Kidney (tissue), 13 donors: ENCODE measurements at regions not wholly inside any gene's neighbourhood (a gene's known extent, or its start where the extent isn't known, plus 50 kb on each side); places are given as distances from the start of the nearest gene placed in this dataset.
"Not testable (repeated sequence)": the region's sequence is repeated elsewhere in the genome, so short reads cannot be mapped to it uniquely, and the experiment has no call there.

Source experiments
- DNase-seq, 5 donors: peaks; one replicate each; pipeline ENCODE4 v3.0.0-alpha.2; 2013 to 2020
- FAIRE-seq: peaks from 2 replicates; lab custom pipeline; 2012; peaks lifted over from hg19 to GRCh38; lab: Jason Lieb, UNC
- H3K27ac ChIP-seq, 2 donors: one replicate each; pipeline ENCODE4 v1.7.0; 2013; ENCODE audit warnings: low read depth in 2 of 2, low read length in 2 of 2, inconsistent platforms in 1 of 2
- H3K27me3 ChIP-seq: one replicate; pipeline ENCODE4 v1.7.1; 2013; ENCODE audit warnings: low read length, inconsistent platforms; ENCODE audit not compliant: control insufficient read depth, insufficient read depth
- H3K36me3 ChIP-seq, 3 donors: one replicate each; pipeline versions ENCODE4 v1.7.0 to v1.7.1; 2013; ENCODE audit warnings: low read length in 3 of 3, control low read depth in 1 of 3, inconsistent platforms in 1 of 3; ENCODE audit not compliant: insufficient read depth in 3 of 3, control insufficient read depth in 2 of 3
- H3K4me1 ChIP-seq, 3 donors: one replicate each; pipeline versions ENCODE4 v1.7.0 to v1.7.1; 2013; ENCODE audit warnings: low read length in 3 of 3, inconsistent platforms in 1 of 3, low read depth in 1 of 3; ENCODE audit not compliant: control insufficient read depth in 2 of 3, insufficient read depth in 2 of 3
- H3K4me3 ChIP-seq, 3 donors: one replicate each; pipeline versions ENCODE4 v1.7.0 to v1.8.1; 2013; ENCODE audit warnings: low read length in 3 of 3, control low read depth in 1 of 3, inconsistent platforms in 1 of 3
- H3K9ac ChIP-seq, 3 donors: one replicate each; pipeline versions ENCODE4 v1.7.0 to v1.7.1; 2013; ENCODE audit warnings: low read length in 3 of 3, control low read depth in 1 of 3, inconsistent platforms in 1 of 3
- H3K9me3 ChIP-seq, 3 donors: one replicate each; pipeline versions ENCODE4 v1.7.0 to v1.7.1; 2013; ENCODE audit warnings: low read length in 3 of 3, control low read depth in 1 of 3, inconsistent platforms in 1 of 3; ENCODE audit not compliant: control insufficient read depth in 2 of 3, insufficient read depth in 1 of 3
- intact Hi-C: fragments of 100-400 bp; cut with DNase I; formaldehyde crosslinking; loops from one replicate; pipeline ENCODE4 v1.11.1; 2022
- TF ChIP-seq, protein P1 (sequence below): IDR thresholded peaks from 3 replicates; pipeline ENCODE4 v1.5.1; 2012; ENCODE audit warnings: mild to moderate bottlenecking, moderate library complexity, borderline replicate concordance; ENCODE audit not compliant: insufficient read depth; ENCODE audit errors: extremely low read depth
- donor health status: control.
- donor health status: control.
- donor health status: control.
- donor health status: control.
- donor health status: control.
- donor health status: DM: yes; HTN: yes; CAD: no.
- donor health status: Normal renal cell carcinoma (clear cell type).

DNA sequence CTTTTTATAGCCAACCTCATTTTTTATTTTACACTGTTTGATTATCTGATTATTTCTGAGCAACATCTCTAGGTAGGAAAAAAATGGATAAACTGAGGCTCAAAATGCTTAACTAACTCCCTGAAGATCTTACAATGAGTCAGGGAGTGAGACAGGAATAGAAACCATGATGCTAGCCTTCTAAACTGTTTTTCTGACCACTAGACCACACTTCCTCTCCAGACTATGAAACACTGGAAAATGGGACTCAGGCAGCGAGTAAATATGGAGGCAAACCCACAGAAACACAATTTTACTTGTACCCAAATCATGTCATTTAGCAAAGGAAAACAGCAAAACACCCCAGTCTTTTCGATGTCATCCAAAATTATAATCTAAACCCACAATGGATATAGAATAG is 129.9 kb upstream of the ANKH start:
- H3K9ac ChIP-seq, result no peak overlapping the region
- DNase-seq (no peak), FAIRE-seq (no peak)
- no peaks in the 10 kb centered on the region for H3K4me1 ChIP-seq
- intact Hi-C loops, result no loop called here
- peaks cover 0 to 5% (median 0%) of the 10 kb centered on the region in 3 donors for H3K9me3 ChIP-seq
- TF ChIP-seq, protein P1, sequence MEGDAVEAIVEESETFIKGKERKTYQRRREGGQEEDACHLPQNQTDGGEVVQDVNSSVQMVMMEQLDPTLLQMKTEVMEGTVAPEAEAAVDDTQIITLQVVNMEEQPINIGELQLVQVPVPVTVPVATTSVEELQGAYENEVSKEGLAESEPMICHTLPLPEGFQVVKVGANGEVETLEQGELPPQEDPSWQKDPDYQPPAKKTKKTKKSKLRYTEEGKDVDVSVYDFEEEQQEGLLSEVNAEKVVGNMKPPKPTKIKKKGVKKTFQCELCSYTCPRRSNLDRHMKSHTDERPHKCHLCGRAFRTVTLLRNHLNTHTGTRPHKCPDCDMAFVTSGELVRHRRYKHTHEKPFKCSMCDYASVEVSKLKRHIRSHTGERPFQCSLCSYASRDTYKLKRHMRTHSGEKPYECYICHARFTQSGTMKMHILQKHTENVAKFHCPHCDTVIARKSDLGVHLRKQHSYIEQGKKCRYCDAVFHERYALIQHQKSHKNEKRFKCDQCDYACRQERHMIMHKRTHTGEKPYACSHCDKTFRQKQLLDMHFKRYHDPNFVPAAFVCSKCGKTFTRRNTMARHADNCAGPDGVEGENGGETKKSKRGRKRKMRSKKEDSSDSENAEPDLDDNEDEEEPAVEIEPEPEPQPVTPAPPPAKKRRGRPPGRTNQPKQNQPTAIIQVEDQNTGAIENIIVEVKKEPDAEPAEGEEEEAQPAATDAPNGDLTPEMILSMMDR, result no peak
- H3K4me3 ChIP-seq, result no peak overlapping the region
- no peaks in the 10 kb centered on the region for H3K27me3 ChIP-seq
- no peak overlapping the region for H3K27ac ChIP-seq
- no peaks in the 10 kb centered on the region for H3K36me3 ChIP-seq

DNA sequence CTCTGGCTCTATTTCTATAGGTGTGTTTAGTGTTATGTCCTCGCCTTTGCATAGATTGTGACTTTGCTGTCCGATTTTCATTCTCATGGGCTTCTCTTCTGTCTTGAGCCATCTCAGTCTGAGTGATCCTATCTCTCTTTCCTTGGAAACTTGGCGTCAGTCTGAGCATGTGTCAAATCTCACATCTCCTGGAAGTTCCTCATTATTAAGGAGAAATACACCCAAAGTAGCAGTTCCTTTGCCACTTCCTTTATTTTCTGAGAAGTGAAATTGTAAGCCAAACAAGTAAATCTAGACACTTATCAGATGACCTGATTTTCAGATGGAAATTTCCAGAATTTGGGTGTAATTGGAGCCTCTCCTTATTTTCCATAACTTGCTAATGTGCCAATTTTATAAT is 126.9 kb upstream of the ANKH start:
- H3K4me1 ChIP-seq, result no peaks in the 10 kb centered on the region
- intact Hi-C loops, result no loop called here
- no peak overlapping the region for H3K27ac ChIP-seq
- no peak overlapping the region for H3K9ac ChIP-seq
- TF ChIP-seq, protein P1, result no peak
- FAIRE-seq, result no peak
- H3K4me3 ChIP-seq, result no peak overlapping the region
- H3K9me3 ChIP-seq, result peaks cover 0 to 5% (median 0%) of the 10 kb centered on the region in 3 donors
- no peaks in the 10 kb centered on the region for H3K36me3 ChIP-seq
- DNase-seq, result no peak
- H3K27me3 ChIP-seq, result no peaks in the 10 kb centered on the region

DNA sequence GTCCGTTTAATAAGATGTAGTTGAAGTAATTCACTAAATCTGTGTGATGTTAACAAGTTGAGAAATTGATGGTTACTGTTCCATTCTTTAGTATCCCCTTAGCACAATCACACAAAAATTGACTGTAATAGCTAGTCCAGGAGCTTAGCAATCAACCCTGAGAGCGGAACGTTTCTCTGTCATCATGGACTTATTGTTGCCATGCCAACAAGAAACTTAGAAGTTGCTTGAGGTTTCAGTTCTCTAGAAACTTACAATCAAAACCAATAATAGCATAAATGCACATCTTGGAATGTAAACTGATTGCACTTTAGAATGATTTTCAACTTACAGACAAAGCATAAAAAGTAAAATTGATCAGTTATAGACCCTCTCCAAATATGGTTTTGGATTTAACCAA is 125.4 kb upstream of the ANKH start:
- Histone ChIP-seq H3K27me3 (no peaks in the 10 kb centered on the region), H3K9ac (no peak overlapping the region), H3K4me1 (no peaks in the 10 kb centered on the region), H3K27ac (no peak overlapping the region), H3K4me3 (no peak overlapping the region), H3K9me3 (peaks cover 0 to 5% (median 0%) of the 10 kb centered on the region in 3 donors), H3K36me3 (no peaks in the 10 kb centered on the region)
- intact Hi-C loops, result no loop called here
- no peak for DNase-seq
- TF ChIP-seq, protein P1, result no peak
- FAIRE-seq, result no peak

DNA sequence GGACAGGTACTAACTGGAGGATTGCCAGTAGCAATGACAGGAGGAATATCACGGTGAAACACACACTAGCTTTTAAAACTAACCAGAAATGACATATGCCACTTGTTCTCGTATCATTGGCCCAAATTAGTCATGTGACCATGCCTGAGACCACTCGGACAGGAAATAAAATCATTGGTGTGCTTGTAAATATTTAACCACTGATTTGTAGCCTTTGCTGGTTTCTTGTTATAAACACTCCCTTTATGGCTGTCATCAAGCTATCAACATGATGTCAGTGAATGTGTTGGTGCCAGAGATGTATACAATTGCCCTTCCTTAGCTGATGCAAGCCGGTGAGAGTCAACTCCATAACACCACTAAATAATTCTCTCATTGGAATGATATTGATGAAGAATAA is 123.7 kb upstream of the ANKH start:
- no peak for DNase-seq
- no peak overlapping the region for H3K27ac ChIP-seq

DNA sequence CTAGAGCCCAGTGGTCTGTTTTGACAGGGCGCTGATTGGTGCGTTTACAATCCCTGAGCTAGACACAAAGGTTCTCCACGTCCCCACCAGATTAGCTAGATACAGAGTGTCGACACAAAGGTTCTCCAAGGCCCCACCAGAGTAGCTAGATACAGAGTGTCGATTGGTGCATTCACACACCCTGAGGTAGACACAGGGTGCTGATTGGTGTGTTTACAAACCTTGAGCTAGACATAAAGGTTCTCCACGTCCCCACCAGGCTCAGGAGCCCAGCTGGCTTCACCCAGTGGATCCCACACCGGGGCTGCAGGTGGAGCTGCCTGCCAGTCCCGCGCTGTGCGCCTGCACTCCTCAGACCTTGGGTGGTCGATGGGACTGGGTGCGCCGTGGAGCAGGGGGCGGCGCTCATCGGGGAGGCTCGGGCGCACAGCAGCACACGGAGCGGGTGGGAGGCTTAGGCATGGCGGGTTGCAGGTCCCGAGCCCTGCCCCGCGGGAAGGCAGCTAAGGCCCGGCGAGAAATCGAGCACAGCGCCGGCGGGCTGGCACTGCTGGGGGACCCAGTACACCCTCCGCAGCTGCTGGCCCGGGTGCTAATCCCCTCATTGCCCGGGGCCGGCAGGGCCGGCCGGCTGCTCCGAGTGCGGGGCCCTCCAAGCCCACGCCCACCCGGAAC is 122.0 kb upstream of the ANKH start:
- H3K4me3 ChIP-seq, DNase-seq, H3K9me3 ChIP-seq, H3K27me3 ChIP-seq, H3K36me3 ChIP-seq, H3K4me1 ChIP-seq, H3K9ac ChIP-seq, H3K27ac ChIP-seq, intact Hi-C loops, FAIRE-seq: not testable (repeated sequence)

More for the DNA sequence above, 123.7 kb upstream of the ANKH start:
- H3K4me3 ChIP-seq, result no peak overlapping the region
- peaks cover 0 to 5% (median 0%) of the 10 kb centered on the region in 3 donors for H3K9me3 ChIP-seq
- no peaks in the 10 kb centered on the region for H3K36me3 ChIP-seq
- intact Hi-C loops, result no loop called here
- no peak for FAIRE-seq
- TF ChIP-seq, protein P1, result no peak
- no peaks in the 10 kb centered on the region for H3K27me3 ChIP-seq
- no peak overlapping the region for H3K9ac ChIP-seq
- no peaks in the 10 kb centered on the region for H3K4me1 ChIP-seq
